ENCODE measurements at regions not wholly inside any gene's neighbourhood (a gene's known extent, or its start where the extent isn't known, plus 50 kb on each side); places are given as distances from the start of the nearest gene placed in this dataset.
A peak's percentile ranks its signal among the peaks of the same experiment; 100 is the strongest.

GRCh38 chr20:55271371-55271770, 733.9 kb downstream of the CBLN4 start:
- Mint-ChIP-seq H3K27me3 (ENCODE audit: low read depth) (peaks cover 5% of the 10 kb centered on the region), H3K4me3 (no peak overlapping the region), H3K36me3 (ENCODE audit: low read depth) (no peaks in the 10 kb centered on the region)

GRCh38 chr20:55269913-55270312, 735.4 kb downstream of the CBLN4 start:
- peaks cover 6% of the 10 kb centered on the region for H3K9me3 Mint-ChIP-seq
- no peak overlapping the region for H3K4me3 Mint-ChIP-seq
- H3K4me1 Mint-ChIP-seq, result peaks cover 2% of the 10 kb centered on the region
- H3K27ac Mint-ChIP-seq, result no peak overlapping the region
- TF ChIP-seq CTCF (IDR thresholded peaks at IDR 0.05; ENCODE audit: unreplicated experiment in 3 of 3), result no peak
- no peaks in the 10 kb centered on the region for H3K36me3 Mint-ChIP-seq (ENCODE audit: low read depth)
- no peaks in the 10 kb centered on the region for H3K27me3 Mint-ChIP-seq (ENCODE audit: low read depth)

More at GRCh38 chr20:55271371-55271770, 733.9 kb downstream of the CBLN4 start:
- no peak overlapping the region for H3K27ac Mint-ChIP-seq
- H3K9me3 Mint-ChIP-seq, result peaks cover 6% of the 10 kb centered on the region
- no peak for TF ChIP-seq CTCF (IDR thresholded peaks at IDR 0.05; ENCODE audit: unreplicated experiment in 3 of 3)
- no peaks in the 10 kb centered on the region for H3K4me1 Mint-ChIP-seq

- no peak overlapping the region for H3K27ac Mint-ChIP-seq
- H3K9me3 Mint-ChIP-seq, result no peaks in the 10 kb centered on the region
- H3K36me3 Mint-ChIP-seq (ENCODE audit: low read depth), result no peaks in the 10 kb centered on the region
These were observed 739.0 kb downstream of the CBLN4 start for GRCh38 chr20:55266361-55266760.

GRCh38 chr20:55264703-55265239, 740.5 kb downstream of the CBLN4 start:
- Mint-ChIP-seq H3K27me3 (ENCODE audit: low read depth) (no peaks in the 10 kb centered on the region), H3K9me3 (no peaks in the 10 kb centered on the region), H3K36me3 (ENCODE audit: low read depth) (no peaks in the 10 kb centered on the region), H3K4me1 (peaks cover 5% of the 10 kb centered on the region), H3K4me3 (no peak overlapping the region), H3K27ac (peak overlapping the region in 1 of 3 experiments; percentile 0)
- no peak for TF ChIP-seq CTCF (IDR thresholded peaks at IDR 0.05; ENCODE audit: unreplicated experiment in 3 of 3)

More at GRCh38 chr20:55266361-55266760, 739.0 kb downstream of the CBLN4 start:
- H3K4me1 Mint-ChIP-seq, result peaks cover 5% of the 10 kb centered on the region
- no peaks in the 10 kb centered on the region for H3K27me3 Mint-ChIP-seq (ENCODE audit: low read depth)
- H3K4me3 Mint-ChIP-seq, result no peak overlapping the region
- no peak for TF ChIP-seq CTCF (IDR thresholded peaks at IDR 0.05; ENCODE audit: unreplicated experiment in 3 of 3)

- Mint-ChIP-seq H3K27me3 (ENCODE audit: low read depth) (no peaks in the 10 kb centered on the region), H3K4me3 (no peak overlapping the region), H3K36me3 (ENCODE audit: low read depth) (no peaks in the 10 kb centered on the region), H3K4me1 (peaks cover 10% of the 10 kb centered on the region), H3K9me3 (no peaks in the 10 kb centered on the region), H3K27ac (no peak overlapping the region)
- no peak for TF ChIP-seq CTCF (IDR thresholded peaks at IDR 0.05; ENCODE audit: unreplicated experiment in 3 of 3)
These were observed 746.8 kb downstream of the CBLN4 start for GRCh38 chr20:55258559-55258958.

- Mint-ChIP-seq H3K4me3 (no peak overlapping the region), H3K4me1 (peaks cover 20% of the 10 kb centered on the region)
- TF ChIP-seq CTCF (IDR thresholded peaks at IDR 0.05; ENCODE audit: unreplicated experiment in 3 of 3), result no peak
These were observed 750.3 kb downstream of the CBLN4 start for GRCh38 chr20:55255016-55255415.

More at GRCh38 chr20:55255016-55255415, 750.3 kb downstream of the CBLN4 start:
- H3K36me3 Mint-ChIP-seq (ENCODE audit: low read depth), result no peaks in the 10 kb centered on the region
- H3K27ac Mint-ChIP-seq, result no peak overlapping the region
- H3K27me3 Mint-ChIP-seq (ENCODE audit: low read depth), result no peaks in the 10 kb centered on the region
- no peaks in the 10 kb centered on the region for H3K9me3 Mint-ChIP-seq
